GM23338 (cell line): ENCODE measurements at regions not wholly inside any gene's neighbourhood (a gene's known extent, or its start where the extent isn't known, plus 50 kb on each side); places are given as distances from the start of the nearest gene placed in this dataset.

Source experiments
- ATAC-seq: fragments of 200-7000 bp; cut with Tn5 transposase; 3 replicates; pipeline ENCODE4 v1.9.1; 2020
- DNase-seq: peaks from one replicate; pipeline ENCODE4 v3.0.0-alpha.2; 2015; ENCODE audit warnings: low spot score
- H2AFZ ChIP-seq: fragments of 200-600 bp; sonication (generic); 2 replicates; pipeline ENCODE4 v1.8.0; 2016; ENCODE audit warnings: antibody characterized with exemption, mild to moderate bottlenecking, moderate library complexity
- H3F3A ChIP-seq: fragments of 200-600 bp; sonication (generic); replicated peaks from 2 replicates; pipeline ENCODE4 v1.8.0; 2017; ENCODE audit warnings: antibody characterized with exemption, mixed run types, low read depth
- H3K27ac ChIP-seq: fragments of 200-600 bp; sonication (generic); 2 replicates; pipeline ENCODE4 v1.6.1; 2016; ENCODE audit warnings: low read depth
- H3K27me3 ChIP-seq: fragments of 200-600 bp; sonication (generic); 2 replicates; pipeline ENCODE4 v1.8.0; 2016; ENCODE audit warnings: mild to moderate bottlenecking, mixed run types, moderate library complexity; ENCODE audit not compliant: insufficient read depth
- H3K36me3 ChIP-seq: fragments of 200-600 bp; sonication (generic); 2 replicates; pipeline ENCODE4 v1.8.0; 2016; ENCODE audit warnings: mild to moderate bottlenecking; ENCODE audit not compliant: insufficient read depth
- H3K4me1 ChIP-seq: fragments of 200-600 bp; sonication (generic); 2 replicates; pipeline ENCODE4 v1.8.0; 2016; ENCODE audit warnings: mild to moderate bottlenecking, moderate library complexity; ENCODE audit not compliant: insufficient read depth
- H3K4me2 ChIP-seq: fragments of 200-600 bp; sonication (generic); 2 replicates; pipeline ENCODE4 v1.7.1; 2017; ENCODE audit warnings: mixed run types
- H3K4me3 ChIP-seq: fragments of 200-600 bp; sonication (generic); 2 replicates; pipeline ENCODE4 v1.6.1; 2016; ENCODE audit warnings: mixed run types
- H3K79me2 ChIP-seq: fragments of 200-600 bp; sonication (generic); replicated peaks from 2 replicates; pipeline ENCODE4 v1.8.0; 2017; ENCODE audit warnings: mild to moderate bottlenecking; ENCODE audit not compliant: insufficient read depth
- H3K9me2 ChIP-seq: fragments of 200-600 bp; sonication (generic); 2 replicates; pipeline ENCODE4 v1.8.0; 2017; ENCODE audit not compliant: insufficient read depth
- H4K20me1 ChIP-seq: fragments of 200-600 bp; sonication (generic); replicated peaks from 2 replicates; pipeline ENCODE4 v1.8.0; 2017; ENCODE audit warnings: mild to moderate bottlenecking; ENCODE audit not compliant: insufficient read depth
- H3K27ac Mint-ChIP-seq: 2 replicates; pipeline ENCODE4 v1.8.0; 2020; ENCODE audit warnings: inconsistent platforms, mild to moderate bottlenecking, moderate library complexity, mixed read lengths
- H3K27me3 Mint-ChIP-seq: 3 replicates; pipeline ENCODE4 v1.8.0; 2022; ENCODE audit warnings: low read depth, mild to moderate bottlenecking, moderate library complexity, mixed read lengths, inconsistent platforms; ENCODE audit not compliant: insufficient read depth, poor library complexity
- H3K36me3 Mint-ChIP-seq: 3 replicates; pipeline ENCODE4 v1.8.0; 2021; ENCODE audit warnings: low read depth, mild to moderate bottlenecking, inconsistent platforms, moderate library complexity, mixed read lengths
- H3K4me1 Mint-ChIP-seq: 3 replicates; pipeline ENCODE4 v1.8.0; 2020; ENCODE audit warnings: mild to moderate bottlenecking, inconsistent platforms, mixed read lengths
- H3K4me3 Mint-ChIP-seq: 3 replicates; pipeline ENCODE4 v1.8.0; 2021; ENCODE audit warnings: moderate library complexity, mild to moderate bottlenecking, inconsistent platforms, mixed read lengths
- H3K9me3 Mint-ChIP-seq: 3 replicates; pipeline ENCODE4 v1.8.0; 2020; ENCODE audit warnings: moderate library complexity, mild to moderate bottlenecking, inconsistent platforms, mixed read lengths
- EZH2phosphoT487 ChIP-seq: fragments of 200-600 bp; sonication (generic); IDR thresholded peaks from one replicate; pipeline ENCODE4 v1.8.1; 2018; ENCODE audit warnings: antibody characterized with exemption; ENCODE audit not compliant: unreplicated experiment
- NANOG ChIP-seq: IDR thresholded peaks from 2 replicates; pipeline ENCODE4 v1.6.1; 2016; ENCODE audit warnings: antibody characterized with exemption, borderline replicate concordance
- REST ChIP-seq: IDR thresholded peaks from one replicate; pipeline ENCODE4 v1.6.1; 2018; ENCODE audit warnings: antibody characterized with exemption; ENCODE audit not compliant: unreplicated experiment
- ZNF331 ChIP-seq: fragments of 250-450 bp; sonication (Bioruptor Pico); IDR thresholded peaks from 2 replicates; pipeline ENCODE4 v1.5.0; 2020; ENCODE audit warnings: low read depth, mild to moderate bottlenecking, moderate library complexity
- TF ChIP-seq, protein P1 (sequence below): fragments of 250-450 bp; sonication (Bioruptor Pico); IDR thresholded peaks from 2 replicates; pipeline ENCODE4 v1.5.0; 2020; ENCODE audit warnings: mild to moderate bottlenecking, moderate library complexity

- TF ChIP-seq NANOG (no peak), ZNF331 (CRISPR knock-in tag) (no peak), REST (no peak)
Measured at GRCh38 chrX:125846271-125846670, 319.8 kb downstream of the DCAF12L2 start (continued).

GRCh38 chrX:125850693-125851092 is 315.4 kb downstream of the DCAF12L2 start:
- Histone ChIP-seq H4K20me1 (no peaks in the 10 kb centered on the region), H3K9me2 (no peaks in the 10 kb centered on the region), H2AFZ (no peak overlapping the region), H3K36me3 (no peaks in the 10 kb centered on the region), H3K4me1 (no peaks in the 10 kb centered on the region), H3K79me2 (no peaks in the 10 kb centered on the region), H3K4me2 (no peak overlapping the region), H3K4me3 (no peak overlapping the region), H3K27ac (no peak overlapping the region), H3F3A (no peaks in the 10 kb centered on the region), H3K27me3 (no peaks in the 10 kb centered on the region)
- H3K4me3 Mint-ChIP-seq: no peak overlapping the region
- no peak for TF ChIP-seq EZH2phosphoT487
- TF ChIP-seq, protein P1, sequence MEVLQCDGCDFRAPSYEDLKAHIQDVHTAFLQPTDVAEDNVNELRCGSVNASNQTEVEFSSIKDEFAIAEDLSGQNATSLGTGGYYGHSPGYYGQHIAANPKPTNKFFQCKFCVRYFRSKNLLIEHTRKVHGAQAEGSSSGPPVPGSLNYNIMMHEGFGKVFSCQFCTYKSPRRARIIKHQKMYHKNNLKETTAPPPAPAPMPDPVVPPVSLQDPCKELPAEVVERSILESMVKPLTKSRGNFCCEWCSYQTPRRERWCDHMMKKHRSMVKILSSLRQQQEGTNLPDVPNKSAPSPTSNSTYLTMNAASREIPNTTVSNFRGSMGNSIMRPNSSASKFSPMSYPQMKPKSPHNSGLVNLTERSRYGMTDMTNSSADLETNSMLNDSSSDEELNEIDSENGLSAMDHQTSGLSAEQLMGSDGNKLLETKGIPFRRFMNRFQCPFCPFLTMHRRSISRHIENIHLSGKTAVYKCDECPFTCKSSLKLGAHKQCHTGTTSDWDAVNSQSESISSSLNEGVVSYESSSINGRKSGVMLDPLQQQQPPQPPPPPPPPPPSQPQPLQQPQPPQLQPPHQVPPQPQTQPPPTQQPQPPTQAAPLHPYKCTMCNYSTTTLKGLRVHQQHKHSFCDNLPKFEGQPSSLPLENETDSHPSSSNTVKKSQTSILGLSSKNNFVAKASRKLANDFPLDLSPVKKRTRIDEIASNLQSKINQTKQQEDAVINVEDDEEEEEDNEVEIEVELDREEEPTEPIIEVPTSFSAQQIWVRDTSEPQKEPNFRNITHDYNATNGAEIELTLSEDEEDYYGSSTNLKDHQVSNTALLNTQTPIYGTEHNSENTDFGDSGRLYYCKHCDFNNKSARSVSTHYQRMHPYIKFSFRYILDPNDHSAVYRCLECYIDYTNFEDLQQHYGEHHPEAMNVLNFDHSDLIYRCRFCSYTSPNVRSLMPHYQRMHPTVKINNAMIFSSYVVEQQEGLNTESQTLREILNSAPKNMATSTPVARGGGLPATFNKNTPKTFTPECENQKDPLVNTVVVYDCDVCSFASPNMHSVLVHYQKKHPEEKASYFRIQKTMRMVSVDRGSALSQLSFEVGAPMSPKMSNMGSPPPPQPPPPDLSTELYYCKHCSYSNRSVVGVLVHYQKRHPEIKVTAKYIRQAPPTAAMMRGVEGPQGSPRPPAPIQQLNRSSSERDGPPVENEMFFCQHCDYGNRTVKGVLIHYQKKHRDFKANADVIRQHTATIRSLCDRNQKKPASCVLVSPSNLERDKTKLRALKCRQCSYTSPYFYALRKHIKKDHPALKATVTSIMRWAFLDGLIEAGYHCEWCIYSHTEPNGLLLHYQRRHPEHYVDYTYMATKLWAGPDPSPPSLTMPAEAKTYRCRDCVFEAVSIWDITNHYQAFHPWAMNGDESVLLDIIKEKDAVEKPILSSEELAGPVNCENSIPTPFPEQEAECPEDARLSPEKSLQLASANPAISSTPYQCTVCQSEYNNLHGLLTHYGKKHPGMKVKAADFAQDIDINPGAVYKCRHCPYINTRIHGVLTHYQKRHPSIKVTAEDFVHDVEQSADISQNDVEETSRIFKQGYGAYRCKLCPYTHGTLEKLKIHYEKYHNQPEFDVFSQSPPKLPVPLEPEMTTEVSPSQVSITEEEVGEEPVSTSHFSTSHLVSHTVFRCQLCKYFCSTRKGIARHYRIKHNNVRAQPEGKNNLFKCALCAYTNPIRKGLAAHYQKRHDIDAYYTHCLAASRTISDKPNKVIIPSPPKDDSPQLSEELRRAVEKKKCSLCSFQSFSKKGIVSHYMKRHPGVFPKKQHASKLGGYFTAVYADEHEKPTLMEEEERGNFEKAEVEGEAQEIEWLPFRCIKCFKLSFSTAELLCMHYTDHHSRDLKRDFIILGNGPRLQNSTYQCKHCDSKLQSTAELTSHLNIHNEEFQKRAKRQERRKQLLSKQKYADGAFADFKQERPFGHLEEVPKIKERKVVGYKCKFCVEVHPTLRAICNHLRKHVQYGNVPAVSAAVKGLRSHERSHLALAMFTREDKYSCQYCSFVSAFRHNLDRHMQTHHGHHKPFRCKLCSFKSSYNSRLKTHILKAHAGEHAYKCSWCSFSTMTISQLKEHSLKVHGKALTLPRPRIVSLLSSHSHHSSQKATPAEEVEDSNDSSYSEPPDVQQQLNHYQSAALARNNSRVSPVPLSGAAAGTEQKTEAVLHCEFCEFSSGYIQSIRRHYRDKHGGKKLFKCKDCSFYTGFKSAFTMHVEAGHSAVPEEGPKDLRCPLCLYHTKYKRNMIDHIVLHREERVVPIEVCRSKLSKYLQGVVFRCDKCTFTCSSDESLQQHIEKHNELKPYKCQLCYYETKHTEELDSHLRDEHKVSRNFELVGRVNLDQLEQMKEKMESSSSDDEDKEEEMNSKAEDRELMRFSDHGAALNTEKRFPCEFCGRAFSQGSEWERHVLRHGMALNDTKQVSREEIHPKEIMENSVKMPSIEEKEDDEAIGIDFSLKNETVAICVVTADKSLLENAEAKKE (CRISPR knock-in tag): no peak
- no peaks in the 10 kb centered on the region for H3K4me1 Mint-ChIP-seq
- H3K9me3 Mint-ChIP-seq: no peaks in the 10 kb centered on the region
- H3K27ac Mint-ChIP-seq: no peak overlapping the region
- DNase-seq (no peak), ATAC-seq (no peak)
- no peaks in the 10 kb centered on the region for H3K36me3 Mint-ChIP-seq
- H3K27me3 Mint-ChIP-seq: no peaks in the 10 kb centered on the region
